ENCODE measurements at regions not wholly inside any gene's neighbourhood (a gene's known extent, or its start where the extent isn't known, plus 50 kb on each side); places are given as distances from the start of the nearest gene placed in this dataset.

- no peak for DNase-seq (ENCODE audit: low read depth)
Observed at GRCh38 chr2:133948610-133949290, 305.1 kb upstream of the MGAT5 start.

DNA sequence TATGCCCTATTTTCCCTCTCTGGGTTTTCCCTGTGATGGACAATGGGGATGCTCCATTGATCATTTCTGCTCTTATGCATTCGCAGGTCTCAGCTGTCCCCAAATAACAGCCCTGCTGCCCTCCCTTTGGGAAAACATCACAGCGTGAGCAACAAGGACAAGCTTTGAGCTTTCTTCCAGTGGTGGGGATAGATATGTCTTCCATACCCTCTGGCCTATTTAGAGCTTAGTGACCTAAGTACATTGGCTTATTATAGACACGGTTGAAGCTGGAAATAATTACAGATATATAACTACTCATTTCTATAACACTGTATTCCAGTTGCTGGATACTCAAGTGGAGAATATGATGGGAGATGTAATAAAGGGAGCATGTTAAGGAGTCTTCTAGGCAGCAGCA, 304.3 kb upstream of the MGAT5 start:
- no peak for DNase-seq (ENCODE audit: low read depth)

DNA sequence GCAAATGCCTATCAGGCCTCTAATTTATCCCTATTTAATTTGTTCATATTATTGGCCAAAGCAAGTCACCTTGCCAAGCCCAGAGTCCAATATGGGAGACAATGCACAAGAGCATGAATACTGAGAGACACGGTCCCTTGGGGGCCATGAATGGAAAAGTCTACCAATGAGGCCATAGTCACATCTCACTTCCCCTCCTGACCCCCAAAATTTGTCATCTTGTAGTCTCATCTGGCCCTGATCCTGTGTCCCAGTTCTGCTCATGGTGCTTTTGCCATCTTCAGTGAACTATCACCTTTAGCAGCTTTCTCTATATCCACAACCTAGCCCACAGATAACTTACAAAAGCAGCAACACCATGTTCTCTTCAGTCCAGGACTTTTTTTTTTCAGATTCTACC, 302.7 kb upstream of the MGAT5 start:
- no peak for DNase-seq (ENCODE audit: low read depth)

DNA sequence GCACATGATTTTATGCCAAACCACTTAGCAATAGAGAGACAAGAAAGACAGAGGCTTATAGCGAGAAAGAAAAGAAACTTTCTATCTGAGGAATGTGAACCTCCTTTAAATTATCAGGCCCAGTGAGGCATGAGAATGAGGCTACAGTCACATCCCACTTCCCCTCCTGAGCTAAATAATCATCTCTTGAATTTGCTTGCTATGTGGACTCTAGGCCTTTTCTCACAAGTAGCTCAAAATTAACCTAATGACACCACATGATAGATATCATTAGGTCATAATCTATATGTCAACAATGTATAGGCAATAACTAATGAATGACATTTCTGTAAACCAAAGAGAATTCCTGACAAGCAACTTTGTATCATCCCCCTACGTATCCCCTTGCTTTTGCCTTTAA, 301.5 kb upstream of the MGAT5 start:
- no peak for DNase-seq (ENCODE audit: low read depth)

DNA sequence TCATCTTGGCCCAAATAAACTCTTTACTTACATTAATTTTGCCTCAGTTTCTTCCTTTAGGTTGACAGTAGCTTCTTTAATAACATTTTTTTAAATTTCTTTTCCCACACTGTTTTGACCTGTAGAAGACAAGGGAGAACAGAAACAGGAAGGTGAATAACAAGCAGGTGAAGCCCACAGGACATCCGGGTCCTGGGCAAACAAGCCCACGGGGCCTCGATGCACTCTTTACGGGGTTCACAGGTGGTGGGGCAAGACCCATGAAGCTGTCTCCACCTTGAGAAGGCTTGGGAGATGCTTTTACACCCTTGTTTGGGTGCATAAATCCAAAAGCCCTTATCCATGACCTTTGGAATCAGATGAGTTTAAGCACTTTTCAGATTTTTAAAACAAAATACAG, 301.0 kb upstream of the MGAT5 start:
- no peak for DNase-seq (ENCODE audit: low read depth)

DNA sequence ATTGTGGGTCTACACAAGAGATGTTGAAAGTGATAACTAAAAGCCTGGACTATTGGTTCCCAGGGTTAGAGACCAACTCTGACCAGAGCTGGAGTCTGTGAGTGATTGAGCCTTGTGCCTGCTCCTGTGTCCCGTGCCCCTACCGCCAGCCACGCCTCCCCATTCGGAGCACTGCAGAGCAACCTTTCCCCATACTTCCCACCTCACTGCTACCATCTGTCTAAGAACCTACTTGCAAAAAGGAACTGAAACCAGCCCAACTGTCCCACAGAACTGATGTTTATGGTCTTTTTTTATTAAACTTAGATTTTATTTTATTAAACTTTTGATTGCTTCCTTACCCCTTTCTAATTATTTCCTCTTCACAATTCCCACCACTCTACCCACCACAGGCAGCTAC, 300.3 kb upstream of the MGAT5 start:
- DNase-seq (ENCODE audit: low read depth): no peak

GRCh38 chr2:133954636-133955035, 299.2 kb upstream of the MGAT5 start:
- no peak for DNase-seq (ENCODE audit: low read depth)

DNA sequence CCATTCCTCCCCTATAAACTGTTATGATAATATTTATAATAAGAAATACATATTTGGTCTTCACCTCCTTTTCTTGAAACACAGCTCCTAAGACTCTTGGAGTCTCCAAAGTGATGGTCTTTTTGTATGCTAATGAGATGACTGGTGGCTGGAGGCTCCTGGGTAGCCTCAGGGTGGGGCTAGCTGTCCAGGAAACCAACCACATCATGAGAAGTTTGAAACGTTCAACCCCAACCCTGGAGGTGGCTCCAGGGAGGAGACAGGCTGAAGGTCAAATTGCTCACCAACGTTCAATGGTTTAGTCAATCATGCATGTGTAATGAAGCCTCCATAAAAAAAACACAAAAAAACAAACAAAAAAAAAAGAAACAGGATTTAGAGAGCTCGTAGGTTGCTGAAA, 298.7 kb upstream of the MGAT5 start:
- DNase-seq (ENCODE audit: low read depth): no peak

DNA sequence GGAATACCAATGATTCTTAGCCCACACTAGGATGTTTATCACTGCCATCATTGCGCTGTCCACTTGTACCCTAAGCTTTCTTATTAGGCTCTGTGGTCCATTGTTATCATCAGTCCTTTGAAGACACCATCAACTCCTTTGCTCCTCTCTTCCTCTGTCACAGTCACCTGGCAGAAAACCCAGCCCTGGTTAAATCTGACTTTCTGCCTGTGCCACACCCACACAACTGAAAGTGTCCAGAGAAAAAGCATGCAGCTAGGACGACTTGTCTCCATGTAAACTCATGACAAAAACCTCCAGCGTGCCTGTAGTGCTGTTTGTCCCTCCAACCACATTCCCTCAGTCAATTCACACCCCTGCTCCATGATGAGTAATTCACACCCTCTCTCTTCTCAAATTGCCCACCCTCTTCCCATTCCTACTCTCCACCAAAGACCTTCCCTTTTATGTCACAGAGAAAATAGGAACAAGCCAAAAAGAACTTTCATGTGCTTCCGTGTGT, 297.4 kb upstream of the MGAT5 start:
- no peak for DNase-seq (ENCODE audit: low read depth)

DNA sequence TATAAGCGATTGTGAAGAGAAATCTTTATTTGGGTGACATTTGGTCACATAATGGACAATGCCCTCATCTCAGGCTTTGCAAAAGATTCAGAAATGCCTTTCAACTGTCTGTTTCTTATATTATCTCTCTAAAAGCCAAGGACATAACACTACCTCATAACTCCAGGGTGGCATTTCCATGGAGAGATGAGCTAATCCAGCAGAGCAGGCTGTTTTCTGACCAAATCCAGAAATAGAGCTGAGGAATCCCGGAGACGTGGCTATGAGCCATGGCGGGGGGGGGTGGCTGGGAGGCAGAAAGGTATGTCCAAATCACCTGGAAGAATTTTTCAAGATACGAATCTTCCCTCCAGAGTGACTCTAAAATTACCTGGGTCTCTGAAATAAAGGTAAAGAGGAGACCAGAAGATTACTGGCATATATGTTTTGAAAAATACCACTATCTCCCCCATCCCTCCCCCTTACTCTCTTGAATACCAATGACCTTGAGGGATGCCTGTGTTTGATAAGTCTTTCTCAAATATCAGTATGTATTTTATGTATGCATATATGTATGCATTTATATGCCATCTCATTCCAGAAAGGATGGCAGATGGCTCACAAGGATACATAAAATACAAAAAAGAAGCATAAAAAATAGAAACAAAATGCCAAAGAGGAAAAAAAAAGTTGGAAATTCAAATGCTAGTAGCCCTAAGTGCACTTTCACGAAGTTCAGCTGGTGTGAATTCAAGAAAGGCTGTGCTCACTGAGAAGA, 296.0 kb upstream of the MGAT5 start:
- no peak for DNase-seq (ENCODE audit: low read depth)

DNA sequence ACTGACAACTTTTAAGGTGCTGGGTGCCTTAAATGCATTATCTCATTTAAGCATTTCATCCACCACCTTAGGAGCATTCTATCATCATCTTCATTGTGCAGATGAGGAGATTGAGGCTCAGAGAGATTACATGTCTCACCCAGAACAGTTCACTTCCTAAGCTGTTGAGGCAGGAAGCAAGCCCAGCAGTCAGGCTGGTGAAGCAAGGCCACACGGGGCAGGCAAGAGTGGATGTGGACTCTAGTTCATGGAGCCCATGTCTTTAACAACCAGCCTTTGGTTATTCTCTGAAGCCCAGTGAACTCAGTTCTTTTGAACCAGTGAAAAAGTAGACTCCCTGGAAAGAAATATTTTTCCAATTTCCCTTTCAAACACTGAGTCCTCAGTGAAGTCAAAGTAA, 294.8 kb upstream of the MGAT5 start:
- no peak for DNase-seq (ENCODE audit: low read depth)

- DNase-seq (ENCODE audit: low read depth): no peak
Observed at GRCh38 chr2:133966720-133967304, 287.1 kb upstream of the MGAT5 start.

GRCh38 chr2:133967326-133967725, 286.5 kb upstream of the MGAT5 start:
- DNase-seq (ENCODE audit: low read depth): no peak

DNA sequence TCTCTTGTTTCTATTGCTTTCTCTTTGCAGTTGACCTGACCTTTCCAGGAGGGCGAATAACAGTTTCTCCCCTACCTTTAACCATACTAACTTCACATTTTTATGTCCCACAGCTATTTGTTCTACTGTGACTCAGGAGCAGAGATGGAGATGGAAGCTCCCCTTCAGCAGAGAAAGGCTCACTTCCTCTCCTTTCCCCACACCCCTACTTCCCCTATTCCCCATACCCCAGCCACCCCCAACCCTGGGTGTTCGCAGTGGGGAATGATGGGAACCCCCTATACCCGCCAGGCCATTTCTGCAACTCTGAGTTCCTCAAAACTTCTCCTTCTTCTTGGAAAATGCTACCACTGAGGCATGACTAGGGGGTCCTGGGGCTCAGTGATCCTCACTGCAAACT, 285.4 kb upstream of the MGAT5 start:
- DNase-seq (ENCODE audit: low read depth): no peak

GRCh38 chr2:133970641-133971040, 283.2 kb upstream of the MGAT5 start:
- no peak for DNase-seq (ENCODE audit: low read depth)

DNA sequence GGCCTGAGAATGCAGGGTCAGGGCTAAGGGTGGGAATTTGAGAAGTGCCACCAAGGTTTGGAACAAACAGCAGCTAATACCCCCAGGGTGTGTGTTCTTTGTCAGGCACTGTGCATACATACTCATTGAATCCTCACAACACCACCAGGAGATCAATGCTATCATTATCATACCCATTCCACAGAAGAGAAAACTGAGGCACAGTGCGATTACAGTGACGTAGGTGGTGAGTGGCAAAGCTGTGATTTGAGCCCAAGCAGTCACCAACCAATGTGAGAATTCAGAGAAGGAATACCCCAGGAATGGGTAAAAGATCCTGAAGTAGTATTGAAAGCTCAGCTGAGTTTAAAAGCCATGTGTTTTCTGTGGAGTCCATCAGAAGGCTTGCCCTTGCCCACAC, 281.6 kb upstream of the MGAT5 start:
- no peak for DNase-seq (ENCODE audit: low read depth)

GRCh38 chr2:133972786-133973185, 281.1 kb upstream of the MGAT5 start:
- DNase-seq (ENCODE audit: low read depth): no peak

DNA sequence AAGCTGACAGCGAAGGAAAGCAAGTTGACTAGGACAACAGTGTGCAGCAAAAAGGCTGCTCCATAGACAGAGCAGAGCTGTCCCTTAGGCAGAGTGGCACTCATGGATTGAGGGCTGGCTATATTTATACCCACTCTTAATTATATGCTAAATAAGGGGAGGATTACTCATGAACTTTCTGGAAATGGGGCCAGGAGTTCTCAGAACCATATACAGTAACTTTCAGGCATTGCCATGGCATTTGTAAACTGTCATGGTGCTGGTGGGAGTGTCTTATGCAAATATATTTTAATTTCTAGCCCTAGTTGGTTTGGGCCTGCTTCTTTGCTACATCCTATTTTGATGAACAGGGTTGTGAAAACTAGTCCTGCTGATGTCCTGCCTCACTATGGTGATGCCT, 279.5 kb upstream of the MGAT5 start:
- no peak for DNase-seq (ENCODE audit: low read depth)

DNA sequence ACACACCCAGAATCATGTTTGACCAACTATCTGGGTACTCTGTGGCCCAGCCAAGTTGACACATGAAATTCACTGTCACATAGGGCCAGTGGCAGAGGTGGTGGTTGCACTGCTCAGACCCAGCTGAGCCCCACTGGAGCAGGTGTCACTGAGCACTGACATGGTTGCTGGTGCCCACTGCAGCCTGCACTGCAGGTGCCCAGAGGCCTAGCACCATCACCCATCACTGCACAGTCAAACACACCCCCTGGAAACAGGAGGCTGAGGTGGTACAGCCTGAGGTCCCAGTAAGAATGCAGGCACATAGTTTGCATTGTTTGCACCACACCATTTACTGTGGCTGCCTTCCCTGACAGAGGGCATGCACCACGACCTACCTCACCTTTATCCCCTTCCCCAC, 278.7 kb upstream of the MGAT5 start:
- DNase-seq (ENCODE audit: low read depth): no peak

DNA sequence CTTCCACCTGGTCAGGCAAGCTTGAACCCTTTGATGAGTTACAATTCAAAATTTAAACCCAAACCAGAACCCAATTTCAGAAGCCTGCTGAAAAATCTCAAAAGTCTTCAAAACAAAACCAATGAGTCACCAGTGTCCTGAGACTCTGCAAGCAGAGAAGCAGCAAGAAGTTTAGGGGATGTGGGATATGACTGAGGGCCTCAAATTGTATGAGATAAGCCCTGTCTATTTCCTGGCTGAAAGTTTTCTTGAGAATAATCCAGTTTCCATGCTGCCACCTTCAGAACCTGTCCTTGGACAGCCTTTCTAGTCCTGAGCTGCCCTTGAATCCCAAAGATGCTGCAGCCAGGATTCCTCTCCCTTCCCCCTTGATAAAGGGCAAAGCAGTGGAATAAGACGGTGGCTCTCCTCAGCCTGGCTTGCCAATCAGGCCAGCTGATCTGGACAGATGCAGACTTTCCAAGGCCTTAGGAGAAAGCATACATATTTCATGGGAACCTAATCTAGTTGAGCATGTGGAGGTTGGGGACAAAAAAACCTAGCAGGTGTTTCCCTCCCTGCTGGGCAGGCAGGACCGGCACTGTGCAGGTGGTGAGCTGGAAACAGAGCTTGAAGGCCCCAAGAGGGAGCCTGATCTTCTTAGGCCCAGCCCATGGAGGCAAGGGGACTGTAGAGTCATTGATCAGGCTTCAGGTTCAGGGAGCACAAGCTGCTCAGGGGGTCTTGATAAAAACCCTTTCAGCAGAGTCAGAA, 278.0 kb upstream of the MGAT5 start:
- no peak for DNase-seq (ENCODE audit: low read depth)

DNA sequence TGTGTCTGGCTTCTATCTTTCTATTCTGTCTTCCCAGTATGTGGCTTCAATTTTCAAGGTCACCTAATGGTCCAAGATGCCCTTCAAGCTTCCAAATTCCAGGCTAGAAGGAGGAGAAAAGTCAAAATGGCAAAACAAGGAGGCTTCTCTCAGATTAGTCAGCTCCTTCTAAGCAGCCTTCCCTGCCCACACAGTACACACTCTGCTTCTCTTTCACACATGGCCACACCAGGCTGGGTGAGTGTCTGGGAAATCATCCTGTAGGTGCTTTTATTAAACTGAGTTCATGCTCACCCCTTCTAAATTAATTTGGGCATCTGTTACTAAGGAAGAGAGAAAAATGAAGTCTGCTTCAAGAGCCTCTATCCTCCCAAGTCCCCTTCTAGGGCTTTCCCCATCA, 277.2 kb upstream of the MGAT5 start:
- DNase-seq (ENCODE audit: low read depth): no peak

DNA sequence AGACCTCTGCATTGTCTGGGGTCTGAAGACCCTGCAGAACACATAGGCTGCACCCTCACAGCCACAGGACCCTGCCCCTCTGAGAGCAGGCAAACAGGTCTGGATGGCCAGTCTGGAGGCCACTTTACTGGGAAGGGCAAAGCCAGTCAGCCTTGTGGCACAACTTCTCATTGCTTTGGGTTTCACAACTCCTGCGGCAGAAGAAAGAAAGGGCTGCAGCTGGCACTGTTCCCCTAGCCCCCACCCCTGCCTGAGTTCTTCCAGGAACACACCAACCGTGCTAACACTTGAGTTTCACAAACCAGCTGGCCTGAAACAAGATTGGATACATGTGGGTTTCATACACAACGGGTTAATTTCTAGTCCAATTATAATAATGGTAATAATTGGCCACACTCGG, 276.5 kb upstream of the MGAT5 start:
- DNase-seq (ENCODE audit: low read depth): no peak

GRCh38 chr2:133982256-133982655, 271.6 kb upstream of the MGAT5 start:
- no peak for DNase-seq (ENCODE audit: low read depth)

Measured in HS-5 (cell line).